ENCODE measurements at regions not wholly inside any gene's neighbourhood (a gene's known extent, or its start where the extent isn't known, plus 50 kb on each side); places are given as distances from the start of the nearest gene placed in this dataset.
"Not testable (repeated sequence)": the region's sequence is repeated elsewhere in the genome, so short reads cannot be mapped to it uniquely, and the experiment has no call there.

GRCh38 chr20:54350415-54350814 is 125.0 kb upstream of the DOK5 start:
- no peak for TF ChIP-seq CTCF (IDR thresholded peaks at IDR 0.05)
- H3K27ac Mint-ChIP-seq (ENCODE audit: unreplicated experiment) = peak overlapping the region; percentile 83

GRCh38 chr20:54351371-54352136 is 123.8 kb upstream of the DOK5 start:
- Mint-ChIP-seq H3K27ac (ENCODE audit: unreplicated experiment) (no peak overlapping the region), H3K4me3 (ENCODE audit: unreplicated experiment) (no peak overlapping the region), H3K9me3 (ENCODE audit: low read depth) (peaks cover 4% of the 10 kb centered on the region), H3K36me3 (ENCODE audit: low read depth) (no peaks in the 10 kb centered on the region), H3K27me3 (ENCODE audit: low read depth) (no peaks in the 10 kb centered on the region), H3K4me1 (ENCODE audit: low read depth) (peaks cover 29% of the 10 kb centered on the region)
- no peak for DNase-seq (ENCODE audit: low spot score)
- TF ChIP-seq CTCF (IDR thresholded peaks at IDR 0.05) = no peak

More at GRCh38 chr20:54350415-54350814, 125.0 kb upstream of the DOK5 start:
- no peak for DNase-seq (ENCODE audit: low spot score)
- Mint-ChIP-seq H3K36me3 (ENCODE audit: low read depth) (no peaks in the 10 kb centered on the region), H3K4me3 (ENCODE audit: unreplicated experiment) (no peak overlapping the region), H3K27me3 (ENCODE audit: low read depth) (no peaks in the 10 kb centered on the region), H3K9me3 (ENCODE audit: low read depth) (peaks cover 4% of the 10 kb centered on the region), H3K4me1 (ENCODE audit: low read depth) (peaks cover 35% of the 10 kb centered on the region)

GRCh38 chr20:54352541-54352940 is 122.9 kb upstream of the DOK5 start:
- H3K4me3 Mint-ChIP-seq (ENCODE audit: unreplicated experiment); H3K27ac Mint-ChIP-seq (ENCODE audit: unreplicated experiment); H3K36me3 Mint-ChIP-seq (ENCODE audit: low read depth); H3K27me3 Mint-ChIP-seq (ENCODE audit: low read depth); DNase-seq (ENCODE audit: low spot score); H3K9me3 Mint-ChIP-seq (ENCODE audit: low read depth): not testable (repeated sequence)
- peaks cover 23% of the 10 kb centered on the region for H3K4me1 Mint-ChIP-seq (ENCODE audit: low read depth)

- Mint-ChIP-seq H3K9me3 (ENCODE audit: low read depth) (peaks cover 4% of the 10 kb centered on the region), H3K27ac (ENCODE audit: unreplicated experiment) (no peak overlapping the region), H3K27me3 (ENCODE audit: low read depth) (no peaks in the 10 kb centered on the region), H3K4me1 (ENCODE audit: low read depth) (peaks cover 23% of the 10 kb centered on the region), H3K36me3 (ENCODE audit: low read depth) (no peaks in the 10 kb centered on the region), H3K4me3 (ENCODE audit: unreplicated experiment) (no peak overlapping the region)
- no peak for TF ChIP-seq CTCF (IDR thresholded peaks at IDR 0.05)
- no peak for DNase-seq (ENCODE audit: low spot score)
These were observed 122.1 kb upstream of the DOK5 start for GRCh38 chr20:54353292-54353691.

- no peak for DNase-seq (ENCODE audit: low spot score)
- Mint-ChIP-seq H3K36me3 (ENCODE audit: low read depth) (no peaks in the 10 kb centered on the region), H3K27ac (ENCODE audit: unreplicated experiment) (peak overlapping the region; percentile 80), H3K4me3 (ENCODE audit: unreplicated experiment) (no peak overlapping the region), H3K27me3 (ENCODE audit: low read depth) (no peaks in the 10 kb centered on the region), H3K9me3 (ENCODE audit: low read depth) (no peaks in the 10 kb centered on the region), H3K4me1 (ENCODE audit: low read depth) (peaks cover 11% of the 10 kb centered on the region)
- TF ChIP-seq CTCF (IDR thresholded peaks at IDR 0.05) = no peak
These were observed 119.6 kb upstream of the DOK5 start for GRCh38 chr20:54355631-54356280.
